ENCODE measurements at regions not wholly inside any gene's neighbourhood (a gene's known extent, or its start where the extent isn't known, plus 50 kb on each side); places are given as distances from the start of the nearest gene placed in this dataset.
A peak's percentile ranks its signal among the peaks of the same experiment; 100 is the strongest.

DNA sequence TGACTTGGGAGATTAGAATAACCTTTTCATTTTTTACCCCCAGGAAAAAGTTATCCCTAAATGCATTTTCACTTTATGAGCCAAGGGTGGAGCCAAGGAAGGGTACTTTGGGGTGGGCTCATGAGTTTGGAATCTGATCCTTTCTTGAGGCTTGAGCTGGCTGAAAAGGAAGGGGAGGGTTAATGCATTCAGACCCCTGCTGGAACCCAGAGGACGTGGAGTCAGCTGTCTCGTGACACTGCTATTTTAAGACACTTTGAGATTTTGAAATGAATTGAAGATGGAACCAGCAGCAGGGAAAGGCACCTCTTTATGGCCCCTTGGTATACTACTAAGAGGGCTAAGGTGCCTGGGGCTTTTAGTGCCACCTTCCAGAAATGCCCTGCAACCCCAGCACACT, 90.4 kb downstream of the MARCHF4 start:
- no peak overlapping the region for H3K4me3 ChIP-seq (ENCODE audit: low read depth, low read length)
- no peak for DNase-seq (ENCODE audit: low read depth)
- TF ChIP-seq, protein P1, sequence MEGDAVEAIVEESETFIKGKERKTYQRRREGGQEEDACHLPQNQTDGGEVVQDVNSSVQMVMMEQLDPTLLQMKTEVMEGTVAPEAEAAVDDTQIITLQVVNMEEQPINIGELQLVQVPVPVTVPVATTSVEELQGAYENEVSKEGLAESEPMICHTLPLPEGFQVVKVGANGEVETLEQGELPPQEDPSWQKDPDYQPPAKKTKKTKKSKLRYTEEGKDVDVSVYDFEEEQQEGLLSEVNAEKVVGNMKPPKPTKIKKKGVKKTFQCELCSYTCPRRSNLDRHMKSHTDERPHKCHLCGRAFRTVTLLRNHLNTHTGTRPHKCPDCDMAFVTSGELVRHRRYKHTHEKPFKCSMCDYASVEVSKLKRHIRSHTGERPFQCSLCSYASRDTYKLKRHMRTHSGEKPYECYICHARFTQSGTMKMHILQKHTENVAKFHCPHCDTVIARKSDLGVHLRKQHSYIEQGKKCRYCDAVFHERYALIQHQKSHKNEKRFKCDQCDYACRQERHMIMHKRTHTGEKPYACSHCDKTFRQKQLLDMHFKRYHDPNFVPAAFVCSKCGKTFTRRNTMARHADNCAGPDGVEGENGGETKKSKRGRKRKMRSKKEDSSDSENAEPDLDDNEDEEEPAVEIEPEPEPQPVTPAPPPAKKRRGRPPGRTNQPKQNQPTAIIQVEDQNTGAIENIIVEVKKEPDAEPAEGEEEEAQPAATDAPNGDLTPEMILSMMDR (IDR thresholded peaks at IDR 0.05; ENCODE audit: insufficient read depth, low read length): no peak

DNA sequence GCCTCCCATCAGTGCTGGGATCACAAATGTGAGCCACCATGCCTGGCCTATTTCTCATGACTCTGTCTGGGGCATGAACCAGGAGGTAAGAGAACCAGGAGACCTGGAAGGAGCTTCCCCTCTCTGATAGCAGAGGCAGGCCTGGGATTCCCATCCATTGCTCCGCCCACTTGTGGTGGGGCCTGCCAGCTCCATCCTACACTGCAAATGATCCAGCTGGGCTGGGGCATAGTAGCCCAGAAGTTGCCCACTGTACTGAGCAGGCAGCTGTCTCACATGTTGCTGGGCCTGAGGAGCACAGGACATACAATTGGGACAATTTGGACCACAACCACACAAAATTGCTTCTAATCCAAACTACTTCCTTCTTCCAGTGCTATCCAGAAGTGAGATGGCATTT, 91.0 kb downstream of the MARCHF4 start:
- TF ChIP-seq, protein P1 (IDR thresholded peaks at IDR 0.05; ENCODE audit: insufficient read depth, low read length): no peak
- H3K4me3 ChIP-seq (ENCODE audit: low read depth, low read length): no peak overlapping the region
- no peak for DNase-seq (ENCODE audit: low read depth)

DNA sequence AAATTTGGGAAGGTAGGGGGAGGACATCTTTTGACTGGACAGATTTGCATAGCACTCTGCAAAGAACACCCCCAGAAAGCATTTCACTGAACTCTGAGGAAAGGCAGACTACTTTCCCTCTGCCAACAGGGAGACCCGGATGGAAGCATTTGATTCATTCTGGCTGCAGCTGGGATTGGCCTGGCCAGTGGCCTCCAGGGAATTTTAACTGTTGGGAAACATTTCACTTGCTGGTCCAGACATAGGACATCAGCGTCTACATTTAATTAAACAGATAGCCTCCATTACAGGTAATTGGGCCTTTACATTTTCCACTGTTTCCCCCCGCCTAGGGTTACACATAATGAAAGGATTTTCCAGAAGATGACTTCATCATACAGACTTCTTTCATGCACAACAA, 92.8 kb downstream of the MARCHF4 start:
- TF ChIP-seq, protein P1 (IDR thresholded peaks at IDR 0.05; ENCODE audit: insufficient read depth, low read length): no peak
- H3K4me3 ChIP-seq (ENCODE audit: low read depth, low read length): no peak overlapping the region
- peak; percentile 87 for DNase-seq (ENCODE audit: low read depth)

DNA sequence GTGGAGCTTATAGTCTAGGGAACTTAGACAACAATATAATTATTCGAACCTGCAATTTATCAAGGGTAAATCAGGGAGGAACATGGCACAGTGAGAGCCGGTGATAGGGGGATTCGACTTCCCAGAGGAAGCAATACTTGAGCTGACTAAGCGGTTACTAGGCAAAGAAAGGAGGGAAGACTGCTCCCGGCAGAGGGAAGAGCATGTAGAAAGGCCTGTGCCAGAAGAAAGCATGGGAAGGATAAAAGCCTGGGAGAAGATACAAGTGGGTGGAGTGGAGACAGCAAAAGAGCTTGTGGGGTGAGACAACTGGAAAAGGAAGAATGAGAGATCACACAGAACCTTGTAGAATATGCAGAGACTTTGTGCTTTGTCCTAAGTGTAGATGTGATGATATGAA, 93.3 kb downstream of the MARCHF4 start:
- TF ChIP-seq, protein P1 (IDR thresholded peaks at IDR 0.05; ENCODE audit: insufficient read depth, low read length): no peak
- no peak overlapping the region for H3K4me3 ChIP-seq (ENCODE audit: low read depth, low read length)
- DNase-seq (ENCODE audit: low read depth): peak; percentile 66

DNA sequence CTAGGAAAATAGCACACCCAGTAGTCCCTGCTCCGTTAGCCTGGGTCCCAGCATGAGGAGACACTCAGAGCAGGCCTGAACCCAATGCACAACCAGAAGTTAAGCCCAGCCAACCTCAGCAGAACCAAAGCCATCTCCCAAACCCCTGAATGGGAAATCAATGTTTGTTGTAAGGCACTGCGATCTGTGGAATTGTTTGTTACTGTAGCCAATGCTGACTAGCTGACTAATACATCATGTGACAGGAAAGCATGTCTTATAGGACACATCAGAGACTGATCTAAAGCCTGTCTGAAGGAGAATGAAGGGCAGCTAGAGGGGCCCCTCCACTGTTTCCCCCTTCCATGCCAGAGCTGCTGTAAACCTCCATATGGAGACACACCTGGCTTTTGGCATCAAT, 96.4 kb downstream of the MARCHF4 start:
- DNase-seq (ENCODE audit: low read depth): no peak
- no peak overlapping the region for H3K4me3 ChIP-seq (ENCODE audit: low read depth, low read length)
- TF ChIP-seq, protein P1 (IDR thresholded peaks at IDR 0.05; ENCODE audit: insufficient read depth, low read length): no peak

DNA sequence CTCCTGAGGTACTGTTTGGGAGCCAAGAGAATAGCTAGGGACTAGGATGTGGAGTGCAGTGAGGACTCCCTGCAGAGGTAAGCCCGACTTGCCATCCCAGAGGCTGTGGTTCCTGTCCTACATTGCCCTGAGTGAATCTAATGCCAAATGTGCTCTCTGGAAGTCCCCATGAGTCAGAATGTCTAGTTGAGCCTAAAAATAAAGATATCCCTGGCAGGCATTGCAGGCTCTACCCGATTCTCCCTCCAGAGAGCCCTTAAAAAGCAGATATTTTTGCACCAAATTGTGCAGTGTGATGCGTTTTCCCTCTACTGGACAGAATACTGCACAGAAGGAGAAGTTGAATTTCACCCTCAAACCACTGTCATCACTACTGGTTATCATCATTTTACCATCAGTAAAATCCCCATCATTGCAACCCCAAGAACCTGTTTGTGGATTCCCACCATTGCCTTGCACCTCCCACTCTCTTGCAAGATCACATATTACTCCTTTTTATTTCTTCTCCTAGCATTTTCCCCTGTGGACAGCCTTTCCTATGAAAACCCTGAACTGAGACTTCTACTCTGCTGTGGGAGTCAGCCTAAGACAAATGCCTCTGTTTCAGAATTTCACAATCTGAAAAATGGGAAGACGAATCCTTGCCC, 98.0 kb downstream of the MARCHF4 start:
- DNase-seq (ENCODE audit: low read depth): peak; percentile 75
- H3K4me3 ChIP-seq (ENCODE audit: low read depth, low read length): no peak overlapping the region
- TF ChIP-seq, protein P1 (IDR thresholded peaks at IDR 0.05; ENCODE audit: insufficient read depth, low read length): peak; percentile 43

DNA sequence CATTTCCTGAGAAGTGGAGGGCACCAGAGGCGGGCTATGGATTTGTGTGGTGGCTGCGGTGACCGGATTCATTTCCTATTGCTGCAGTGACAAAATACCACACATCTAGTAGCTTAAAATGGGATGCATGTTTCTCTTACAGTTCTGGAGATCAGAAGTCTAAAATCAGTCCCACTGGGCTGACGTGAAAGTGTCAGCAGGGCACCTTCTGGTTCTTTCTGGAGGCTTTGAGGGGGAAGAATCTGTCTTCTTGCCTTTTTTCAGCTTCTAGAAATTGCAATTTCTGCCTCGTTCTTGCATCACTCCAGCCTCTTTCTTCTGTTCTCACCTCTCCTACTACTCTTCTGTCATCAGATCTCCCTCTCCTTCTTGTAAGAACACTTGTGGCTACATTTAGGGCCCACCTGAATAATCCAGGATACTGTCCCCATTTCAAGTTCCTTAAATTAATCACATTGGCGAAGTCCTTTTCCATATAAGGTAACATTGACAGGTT, 111.2 kb downstream of the MARCHF4 start:
- no peak for DNase-seq (ENCODE audit: low read depth)
- H3K4me3 ChIP-seq (ENCODE audit: low read depth, low read length): no peak overlapping the region
- TF ChIP-seq, protein P1 (IDR thresholded peaks at IDR 0.05; ENCODE audit: insufficient read depth, low read length): no peak
